Stimulated activated CD4-positive, alpha-beta T cell treated with anti-CD3 and anti-CD28 coated beads, TNF-alpha, amount 100 ng/mL, for 48 hours (primary cell): ENCODE measurements at regions not wholly inside any gene's neighbourhood (a gene's known extent, or its start where the extent isn't known, plus 50 kb on each side); places are given as distances from the start of the nearest gene placed in this dataset.
"Not testable (repeated sequence)": the region's sequence is repeated elsewhere in the genome, so short reads cannot be mapped to it uniquely, and the experiment has no call there.

Experiments used
- DNase-seq, 3 donors: peaks; one replicate each; pipeline ENCODE4 v3.0.0-alpha.2; 2020; ENCODE audit warnings: low read depth in 3 of 3

DNA sequence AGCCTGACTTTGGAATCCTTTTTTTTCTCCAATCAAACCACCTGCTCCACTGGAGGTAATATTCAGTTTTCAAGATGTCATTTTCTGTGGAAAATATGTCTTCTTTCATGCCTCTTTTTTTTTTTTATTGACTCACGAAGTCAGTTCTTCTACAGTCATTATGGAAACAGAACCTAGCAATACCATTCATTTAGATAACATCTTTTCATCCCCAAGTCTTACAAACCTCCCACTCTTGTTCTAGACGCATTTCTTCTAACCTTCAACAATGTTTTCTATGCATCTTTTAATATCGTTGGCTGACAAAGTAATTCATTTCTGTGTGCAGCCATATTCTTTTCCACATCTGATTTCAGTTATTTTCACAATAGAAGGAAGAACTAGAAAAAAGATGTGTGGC lies 474.3 kb upstream of the CCDC196 start:
- no peak for DNase-seq

DNA sequence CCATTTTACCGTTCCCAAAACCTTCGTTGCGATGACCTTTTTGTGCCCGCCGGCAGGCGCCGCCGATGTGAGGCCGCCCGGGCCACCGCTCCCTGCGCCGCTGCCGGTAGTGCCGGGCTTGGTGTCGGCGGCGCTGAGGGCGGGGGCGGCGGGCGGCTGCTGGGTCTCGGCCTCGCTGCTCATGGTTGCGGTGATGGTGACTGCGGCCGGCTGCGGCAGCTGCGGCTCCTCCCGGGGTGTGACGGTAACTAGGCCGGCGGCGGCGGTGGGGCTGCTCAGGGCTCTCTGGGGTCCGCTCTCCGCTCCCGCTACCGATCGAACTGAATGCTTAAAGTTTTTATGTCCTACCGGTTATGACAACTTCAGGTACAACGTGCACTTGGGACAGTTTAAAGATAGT lies 472.6 kb upstream of the CCDC196 start:
- not testable (repeated sequence) for DNase-seq

DNA sequence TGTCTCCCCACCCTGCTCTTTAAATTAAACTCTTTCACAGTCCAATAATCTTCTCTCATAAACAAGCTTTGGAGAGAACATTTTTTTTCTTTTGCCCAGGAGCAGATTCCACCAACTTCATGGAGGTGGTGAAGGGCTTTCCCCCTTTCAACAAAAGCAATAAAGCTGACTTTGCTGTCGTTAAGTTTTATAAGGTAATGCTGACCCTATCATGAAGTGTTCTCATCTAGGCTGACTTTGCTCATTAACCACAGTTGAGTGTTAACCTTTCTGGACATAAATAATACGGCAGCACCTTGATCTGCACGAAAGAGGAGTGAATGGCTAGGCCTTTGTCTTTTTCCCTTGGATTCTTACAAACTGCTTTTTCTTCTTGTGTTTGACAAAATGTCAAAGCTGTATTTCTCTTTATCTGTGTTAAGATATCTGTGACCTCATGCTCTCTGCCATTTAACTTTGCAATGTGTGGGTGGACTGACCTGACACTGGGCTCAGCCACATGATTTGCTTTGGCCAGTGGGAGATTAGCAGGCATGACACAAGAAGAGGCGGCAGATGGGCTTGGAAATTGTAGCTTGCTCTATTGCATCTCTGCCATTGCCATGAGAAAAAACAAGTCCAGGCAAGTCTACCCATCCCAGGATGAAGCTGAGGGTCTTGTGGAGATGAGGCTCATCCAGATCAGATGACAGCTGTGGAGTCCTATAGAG lies 470.9 kb upstream of the CCDC196 start:
- DNase-seq: no peak

- no peak for DNase-seq
Observed at GRCh38 chr14:66017927-66018326, 468.2 kb upstream of the CCDC196 start.

DNA sequence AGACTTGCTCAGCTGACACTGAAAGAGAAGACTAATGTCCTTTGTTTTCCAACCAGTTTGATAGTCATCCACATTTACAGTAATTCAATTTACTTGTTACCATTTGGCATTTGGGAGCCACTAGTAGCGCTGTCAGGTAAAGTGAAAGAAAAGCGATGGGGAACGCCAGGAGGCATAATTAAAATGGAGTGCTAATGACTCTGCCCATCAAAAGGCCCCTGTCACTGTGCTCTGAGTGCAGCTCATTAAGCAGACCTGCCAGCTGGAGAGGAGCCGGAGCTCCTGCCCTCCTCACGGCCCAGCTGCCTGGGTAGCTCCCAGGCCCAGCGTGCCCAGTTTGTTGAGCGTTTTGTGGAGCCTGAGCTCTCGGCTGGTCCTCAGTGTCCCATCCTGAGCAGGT lies 463.6 kb upstream of the CCDC196 start:
- no peak for DNase-seq

GRCh38 chr14:66025779-66026178 lies 460.4 kb upstream of the CCDC196 start:
- DNase-seq: no peak

DNA sequence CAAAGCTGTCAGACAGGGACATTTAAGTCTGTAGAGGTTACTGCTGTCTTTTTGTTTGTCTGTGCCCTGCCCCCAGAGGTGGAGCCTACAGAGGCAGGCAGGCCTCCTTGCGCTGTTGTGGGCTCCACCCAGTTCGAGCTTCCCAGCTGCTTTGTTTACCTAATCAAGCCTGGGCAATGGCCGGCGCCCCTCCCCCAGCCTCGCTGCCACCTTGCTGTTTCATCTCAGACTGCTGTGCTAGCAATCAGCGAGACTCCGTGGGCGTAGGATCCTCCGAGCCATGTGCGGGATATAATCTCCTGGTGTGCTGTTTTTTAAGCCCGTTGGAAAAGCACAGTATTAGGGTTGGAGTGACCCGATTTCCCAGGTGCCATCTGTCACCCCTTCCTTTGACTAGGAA lies 454.2 kb upstream of the CCDC196 start:
- not testable (repeated sequence) for DNase-seq

DNA sequence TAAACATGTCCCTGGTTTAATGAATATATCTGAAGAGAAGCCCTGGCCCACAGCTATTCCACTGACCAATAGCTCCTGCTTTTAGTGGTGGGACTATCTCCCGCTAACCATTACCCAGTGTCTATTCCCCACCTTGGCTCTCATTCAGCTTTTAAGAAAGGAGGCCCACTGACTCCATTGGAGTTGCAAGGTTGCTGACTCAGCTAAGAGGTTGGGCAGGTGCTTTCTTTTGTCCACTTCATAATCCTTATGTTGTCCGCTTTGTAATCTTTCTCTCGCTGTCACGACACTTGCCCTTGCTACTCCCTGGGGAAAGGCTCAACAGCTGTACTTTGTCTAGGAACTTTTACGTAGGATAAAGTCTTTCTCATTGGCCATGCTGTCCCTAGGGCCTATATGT lies 453.4 kb upstream of the CCDC196 start:
- DNase-seq: no peak

- no peak for DNase-seq
Observed at GRCh38 chr14:66036547-66036946, 449.6 kb upstream of the CCDC196 start.

DNA sequence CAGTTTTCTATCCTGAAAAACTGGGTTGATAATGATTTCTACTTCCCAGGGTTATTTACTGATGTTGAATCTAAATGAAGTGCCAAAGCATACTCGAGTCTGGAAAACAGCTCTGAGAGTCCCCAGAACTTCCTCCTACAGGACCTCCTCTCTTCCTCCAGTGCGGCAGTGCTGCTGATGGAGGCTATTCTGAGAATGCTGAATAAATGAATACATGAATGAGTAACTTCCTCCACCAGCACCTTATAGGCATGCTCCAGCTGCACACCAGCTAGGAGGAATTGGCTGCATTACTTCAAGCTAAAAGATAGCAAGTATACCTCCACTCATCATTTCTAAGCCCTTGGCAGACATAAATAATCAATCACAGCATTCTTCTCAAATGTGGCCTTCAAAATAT lies 448.8 kb upstream of the CCDC196 start:
- no peak for DNase-seq

- no peak for DNase-seq
Observed at GRCh38 chr14:66038212-66038611, 448.0 kb upstream of the CCDC196 start.

DNA sequence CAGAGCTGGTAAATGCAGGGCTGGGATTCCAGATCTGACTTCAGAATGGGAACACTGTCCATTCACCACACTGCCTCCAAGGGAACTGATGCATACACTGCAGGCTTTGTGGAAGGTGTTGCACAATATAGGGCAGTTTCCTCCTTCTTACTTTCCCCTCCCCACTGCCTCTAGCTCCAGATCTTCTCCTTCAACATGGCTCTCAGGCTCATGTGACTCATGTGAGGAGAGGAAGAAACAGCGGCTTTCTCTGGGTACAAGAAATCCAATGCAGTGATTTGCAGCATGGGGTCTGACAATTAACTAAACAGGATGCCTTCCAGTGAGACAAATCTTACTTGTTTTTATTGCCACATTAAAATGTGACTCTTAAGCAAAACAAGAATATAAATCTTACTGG lies 447.6 kb upstream of the CCDC196 start:
- no peak for DNase-seq

- no peak for DNase-seq
Observed at GRCh38 chr14:66039495-66039894, 446.7 kb upstream of the CCDC196 start.

- no peak for DNase-seq
Observed at GRCh38 chr14:66041582-66041981, 444.6 kb upstream of the CCDC196 start.

GRCh38 chr14:66043921-66044320 lies 442.2 kb upstream of the CCDC196 start:
- no peak for DNase-seq

DNA sequence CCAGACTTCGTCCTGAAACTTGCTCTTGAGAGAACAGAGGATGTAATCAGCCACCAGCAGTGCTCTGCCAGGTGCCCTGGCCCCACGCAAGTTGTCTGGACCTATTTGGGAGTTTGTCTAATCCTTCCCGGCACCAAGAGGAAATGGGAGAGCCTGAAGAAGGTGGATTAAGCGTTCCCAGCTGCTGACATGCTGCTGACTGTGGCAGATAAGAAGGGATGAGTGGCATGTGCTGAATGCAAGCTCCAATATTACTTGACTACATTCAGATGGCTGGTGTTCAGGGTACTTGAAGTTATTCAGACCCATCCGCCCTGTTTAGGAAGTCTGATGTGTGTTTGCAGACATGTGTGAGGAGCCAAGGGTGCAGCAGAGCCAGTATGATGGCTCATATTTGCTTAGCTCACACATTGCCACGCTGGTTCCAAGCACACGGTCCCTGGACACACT lies 440.6 kb upstream of the CCDC196 start:
- no peak for DNase-seq

DNA sequence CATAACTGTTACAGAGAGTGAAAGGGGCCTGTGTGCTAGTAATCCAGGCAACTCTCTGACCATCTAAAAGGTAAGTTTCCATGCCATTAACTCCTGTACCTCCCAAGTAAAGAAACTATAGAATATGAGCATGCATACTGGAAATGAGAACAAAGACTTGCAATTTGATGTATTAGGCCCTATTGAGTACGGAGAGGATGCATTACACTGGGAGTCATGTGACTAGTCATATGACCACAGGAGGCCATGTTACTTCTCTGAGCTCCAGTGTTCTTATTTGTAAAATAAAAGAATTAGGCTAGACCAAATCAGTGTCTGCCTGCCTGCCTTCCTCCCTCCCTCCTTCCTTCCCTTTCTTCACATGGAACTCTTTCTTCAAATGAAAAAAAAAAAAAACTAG lies 440.1 kb upstream of the CCDC196 start:
- no peak for DNase-seq

DNA sequence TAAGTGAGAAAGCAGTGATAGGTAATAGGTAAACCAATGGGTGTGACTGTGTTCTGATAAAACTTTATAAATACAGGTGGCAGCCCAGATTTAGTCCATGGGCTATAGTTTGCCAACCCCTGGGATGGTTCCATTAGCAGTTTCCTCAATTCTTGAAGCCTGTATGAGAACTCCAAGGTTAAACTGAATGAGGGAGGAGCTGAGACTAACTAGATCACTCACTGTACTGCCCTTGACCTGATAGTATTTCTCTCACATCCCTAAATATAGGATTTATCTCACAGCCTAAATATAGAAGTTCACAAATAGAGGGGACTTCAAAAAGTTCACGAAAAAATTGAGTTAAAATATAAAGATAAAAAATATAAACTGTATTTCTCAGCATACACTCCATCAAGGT lies 439.6 kb upstream of the CCDC196 start:
- DNase-seq: no peak

- no peak for DNase-seq
Observed at GRCh38 chr14:66056268-66056907, 429.8 kb upstream of the CCDC196 start.

GRCh38 chr14:66056926-66057552 lies 429.1 kb upstream of the CCDC196 start:
- DNase-seq: no peak

- no peak for DNase-seq
Observed at GRCh38 chr14:66065188-66065587, 421.0 kb upstream of the CCDC196 start.

- DNase-seq: no peak
Observed at GRCh38 chr14:66066981-66067776, 419.0 kb upstream of the CCDC196 start.
